GM19239 (cell line): ENCODE measurements at regions not wholly inside any gene's neighbourhood (a gene's known extent, or its start where the extent isn't known, plus 50 kb on each side); places are given as distances from the start of the nearest gene placed in this dataset.

Source experiments
- DNase-seq: peaks from one replicate; pipeline ENCODE4 v3.0.0; 2011; ENCODE audit warnings: low spot score; ENCODE audit not compliant: insufficient read length
- FAIRE-seq: peaks from 2 replicates; lab custom pipeline; 2011; peaks lifted over from hg19 to GRCh38; lab: Jason Lieb, UNC

DNA sequence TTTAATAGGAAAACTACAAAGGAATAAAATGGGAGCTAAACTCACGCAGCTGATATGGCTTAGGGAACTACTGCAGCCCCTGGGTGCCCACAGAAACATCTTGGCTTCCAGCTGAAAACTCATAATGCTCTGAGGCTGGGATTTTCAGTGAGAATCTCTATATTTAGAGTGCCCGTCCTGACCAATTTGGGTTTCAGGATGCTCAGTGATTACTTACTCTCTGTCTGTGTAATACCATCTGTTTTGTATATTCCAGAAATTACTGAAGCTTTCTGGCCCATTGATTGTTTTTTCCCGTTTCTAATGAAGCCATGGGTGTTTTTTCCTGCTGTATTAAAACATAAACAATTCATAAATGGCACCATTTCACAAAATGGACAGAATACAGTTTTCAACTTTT is 50.6 kb upstream of the ZNF385D start:
- DNase-seq = no peak
- no peak for FAIRE-seq

DNA sequence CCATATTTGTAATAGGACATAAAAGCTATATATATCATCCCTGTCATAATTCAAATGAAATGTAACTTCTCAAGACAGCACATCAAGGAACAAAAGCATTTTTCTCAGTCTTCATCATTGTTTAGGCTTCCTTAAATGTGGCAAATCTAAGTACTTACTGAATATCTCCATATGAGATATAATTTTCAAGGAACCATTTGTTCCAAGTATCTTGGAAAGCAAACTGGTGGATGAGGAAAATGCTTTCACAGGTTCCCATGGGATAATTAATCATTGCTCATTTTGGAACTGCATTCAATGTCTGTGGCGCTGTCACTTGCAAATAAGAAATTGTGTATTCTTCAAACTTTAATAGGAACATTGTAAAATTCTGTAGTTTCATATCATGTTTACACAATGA is 52.6 kb upstream of the ZNF385D start:
- FAIRE-seq = no peak
- no peak for DNase-seq

DNA sequence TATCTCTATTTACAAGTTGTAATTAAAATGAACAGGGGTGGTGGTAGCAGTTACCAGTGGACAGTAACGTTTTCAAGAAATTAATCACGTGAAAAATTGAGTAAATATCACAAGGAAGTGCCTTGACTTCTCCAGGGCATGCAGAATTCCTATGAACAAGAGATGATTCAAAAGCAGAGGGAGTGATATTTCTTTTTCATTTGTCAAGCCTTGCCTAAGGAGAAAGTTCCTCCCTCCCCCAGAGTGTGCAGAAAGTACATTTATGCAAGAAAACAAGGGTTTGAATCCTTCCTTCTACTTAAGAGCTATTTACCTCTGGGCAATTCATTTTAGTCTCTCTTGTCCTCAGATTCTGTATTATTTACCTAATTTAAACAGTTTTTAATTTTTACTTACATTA is 53.3 kb upstream of the ZNF385D start:
- FAIRE-seq (no peak), DNase-seq (no peak)

DNA sequence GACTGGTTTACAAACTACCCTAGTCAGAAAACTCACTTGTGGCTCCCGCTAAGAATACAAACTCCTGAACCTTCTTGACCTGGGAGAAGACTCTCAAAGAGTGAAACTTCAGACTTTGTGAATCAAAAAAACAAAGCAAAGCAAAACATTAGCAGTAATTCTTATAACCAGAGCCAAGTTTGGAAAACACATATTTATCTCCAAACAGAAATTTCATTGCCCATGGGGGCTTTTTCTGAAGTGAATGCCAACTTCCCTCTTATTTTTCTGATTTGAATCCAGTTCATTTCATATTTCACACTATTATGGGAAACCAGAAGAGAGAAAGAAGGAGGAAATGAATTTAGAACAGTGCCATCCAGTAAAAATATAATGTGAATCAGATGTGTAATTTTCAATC is 55.7 kb upstream of the ZNF385D start:
- DNase-seq (no peak), FAIRE-seq (no peak)

DNA sequence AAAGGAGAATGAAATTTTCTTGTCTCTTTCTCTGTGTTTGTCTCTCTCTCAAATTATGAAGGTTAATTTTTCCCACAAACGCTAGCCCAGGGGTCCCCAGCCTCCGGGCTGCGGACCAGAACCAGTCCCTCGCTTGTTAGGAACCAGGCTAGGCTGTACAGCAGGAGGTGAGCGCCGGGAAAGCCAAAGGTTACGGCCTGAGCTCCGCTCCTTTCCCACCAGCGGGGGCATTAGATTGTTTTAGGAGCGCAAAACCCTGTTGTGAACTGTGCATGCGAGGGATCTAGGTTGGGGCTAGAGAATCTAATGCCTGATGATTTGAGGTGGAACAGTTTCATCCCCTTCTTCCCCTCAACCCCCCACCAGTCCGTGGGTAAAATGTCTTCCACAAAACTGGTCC is 74.7 kb upstream of the ZNF385D start:
- no peak for DNase-seq
- FAIRE-seq = no peak

DNA sequence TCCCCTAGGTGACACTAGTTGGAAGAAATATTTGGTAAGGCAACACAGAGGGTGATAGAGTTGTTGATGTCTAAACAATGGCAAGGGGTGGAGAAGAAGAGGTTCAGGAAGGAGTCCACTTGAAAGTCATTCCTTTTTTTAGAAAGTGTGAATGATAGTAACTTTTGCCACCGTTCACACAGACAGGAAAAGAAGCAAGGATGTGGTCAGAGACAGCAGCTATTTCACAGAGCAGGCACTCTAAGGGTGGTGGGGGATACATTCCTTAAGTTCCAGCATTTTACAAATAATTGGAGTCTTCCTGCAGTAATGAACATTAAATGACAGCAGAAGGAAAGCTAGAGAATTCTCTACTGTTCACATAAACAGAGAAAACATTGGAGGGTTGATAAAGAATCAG is 75.4 kb upstream of the ZNF385D start:
- no peak for DNase-seq
- no peak for FAIRE-seq

DNA sequence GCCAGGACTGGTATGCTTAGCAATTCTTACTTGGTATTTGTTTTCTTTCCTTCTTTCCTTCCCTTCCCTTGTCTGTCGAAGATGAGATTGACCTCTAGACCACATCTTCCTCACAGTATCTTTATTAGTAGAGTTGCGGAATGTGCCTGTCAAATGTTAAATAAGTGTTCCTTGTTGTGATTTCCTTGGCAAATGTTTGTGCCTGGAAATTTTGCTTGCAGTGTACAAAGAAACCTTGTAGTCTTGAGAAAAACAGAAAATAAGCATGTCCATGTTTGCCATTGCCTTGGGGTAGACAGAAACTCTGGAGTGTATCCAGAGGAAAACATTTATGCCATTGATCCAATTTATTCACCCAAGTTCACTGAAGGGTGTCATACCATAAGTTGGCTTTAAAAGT is 79.5 kb upstream of the ZNF385D start:
- DNase-seq (no peak), FAIRE-seq (no peak)

DNA sequence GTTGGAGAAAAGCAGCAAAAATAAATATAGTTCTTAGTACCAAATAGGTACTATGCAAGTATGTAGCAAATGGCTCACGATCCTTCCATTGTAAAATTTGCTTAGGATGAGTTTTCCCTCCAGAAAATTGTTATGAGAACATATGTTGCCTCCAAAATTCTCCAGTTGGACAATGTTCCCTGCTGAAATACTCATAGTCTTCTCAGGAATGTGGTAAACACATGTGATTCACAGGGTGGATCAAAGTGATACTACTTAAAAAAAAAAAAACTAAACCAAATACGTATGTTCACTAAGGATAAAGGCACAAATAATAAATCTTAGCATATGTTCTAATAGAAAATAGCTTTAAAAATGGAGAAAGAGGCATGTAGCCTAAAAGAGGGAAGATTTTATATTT is 84.3 kb upstream of the ZNF385D start:
- DNase-seq (no peak), FAIRE-seq (no peak)

DNA sequence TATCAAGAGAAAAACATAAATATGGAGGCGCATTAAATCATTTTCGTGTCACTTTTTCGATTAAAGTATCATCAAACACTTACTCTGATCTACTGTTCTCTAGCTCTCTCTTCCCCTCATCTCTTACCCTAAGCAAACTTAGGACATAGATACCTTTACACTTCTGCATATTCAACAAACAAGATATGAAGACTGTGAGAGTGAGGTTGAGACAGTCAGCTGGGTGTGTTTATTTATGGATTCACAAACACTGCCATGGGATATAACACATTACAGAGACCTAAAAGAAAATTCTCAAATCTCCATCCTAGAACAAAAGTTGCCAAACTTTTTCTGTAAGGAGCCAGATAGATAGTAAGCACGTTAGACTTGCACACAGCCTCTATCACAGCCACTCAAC is 85.2 kb upstream of the ZNF385D start:
- DNase-seq (no peak), FAIRE-seq (no peak)

DNA sequence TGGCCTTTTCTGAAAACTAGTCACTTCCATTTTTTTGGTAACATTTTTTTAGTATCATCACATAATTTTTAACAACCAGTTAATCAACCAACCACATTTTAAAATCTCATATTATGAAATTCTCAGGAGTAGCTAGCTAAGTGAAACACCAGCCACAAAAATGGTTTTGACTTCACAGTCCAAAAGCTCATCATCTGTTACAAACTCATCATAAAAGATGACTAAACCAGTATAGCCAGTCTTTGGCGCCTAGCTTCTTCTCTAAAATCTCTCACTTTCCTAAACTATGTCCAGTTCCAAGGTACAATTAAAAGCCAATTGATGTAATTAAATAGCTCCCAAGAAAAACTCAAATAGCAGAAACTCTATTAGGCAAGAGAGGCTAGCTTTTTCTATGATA is 88.2 kb upstream of the ZNF385D start:
- DNase-seq (no peak), FAIRE-seq (no peak)

DNA sequence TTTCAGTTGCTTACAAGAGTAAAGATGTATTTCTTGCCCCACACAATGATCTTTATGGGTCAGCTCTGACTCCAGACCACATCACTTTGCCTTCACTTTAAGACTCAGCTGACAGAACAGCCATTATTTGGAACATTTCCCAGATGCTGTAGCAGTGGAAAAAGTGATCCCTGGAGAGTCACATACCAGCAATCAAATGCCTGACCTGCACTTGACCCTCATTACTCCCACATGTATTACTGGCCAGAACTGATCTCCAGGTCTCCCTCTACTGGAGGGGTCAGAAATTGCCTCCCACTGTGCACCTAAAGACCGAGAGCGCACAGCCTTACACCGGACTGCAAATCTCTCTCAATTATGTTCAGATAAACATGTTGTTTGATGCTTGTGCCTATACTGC is 88.6 kb upstream of the ZNF385D start:
- FAIRE-seq (no peak), DNase-seq (no peak)

DNA sequence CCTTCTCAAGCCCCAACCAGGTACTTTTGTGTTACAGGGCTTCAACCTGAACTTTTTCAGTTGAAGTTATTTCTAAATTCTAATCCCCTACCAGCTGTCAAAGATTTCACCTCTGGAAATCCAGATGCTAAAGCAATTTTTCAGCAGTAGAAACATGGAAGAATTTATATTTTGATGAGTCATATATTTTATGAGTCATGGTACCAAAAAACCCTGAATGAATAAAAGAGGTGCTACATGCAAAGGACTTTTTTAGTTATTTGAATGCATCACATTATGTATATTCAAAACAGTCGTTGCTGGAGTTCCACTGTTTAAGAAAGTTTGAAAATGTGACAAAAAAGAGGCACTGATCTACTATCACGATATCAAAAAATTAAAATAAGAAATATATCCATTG is 96.0 kb upstream of the ZNF385D start:
- no peak for DNase-seq
- FAIRE-seq = no peak

DNA sequence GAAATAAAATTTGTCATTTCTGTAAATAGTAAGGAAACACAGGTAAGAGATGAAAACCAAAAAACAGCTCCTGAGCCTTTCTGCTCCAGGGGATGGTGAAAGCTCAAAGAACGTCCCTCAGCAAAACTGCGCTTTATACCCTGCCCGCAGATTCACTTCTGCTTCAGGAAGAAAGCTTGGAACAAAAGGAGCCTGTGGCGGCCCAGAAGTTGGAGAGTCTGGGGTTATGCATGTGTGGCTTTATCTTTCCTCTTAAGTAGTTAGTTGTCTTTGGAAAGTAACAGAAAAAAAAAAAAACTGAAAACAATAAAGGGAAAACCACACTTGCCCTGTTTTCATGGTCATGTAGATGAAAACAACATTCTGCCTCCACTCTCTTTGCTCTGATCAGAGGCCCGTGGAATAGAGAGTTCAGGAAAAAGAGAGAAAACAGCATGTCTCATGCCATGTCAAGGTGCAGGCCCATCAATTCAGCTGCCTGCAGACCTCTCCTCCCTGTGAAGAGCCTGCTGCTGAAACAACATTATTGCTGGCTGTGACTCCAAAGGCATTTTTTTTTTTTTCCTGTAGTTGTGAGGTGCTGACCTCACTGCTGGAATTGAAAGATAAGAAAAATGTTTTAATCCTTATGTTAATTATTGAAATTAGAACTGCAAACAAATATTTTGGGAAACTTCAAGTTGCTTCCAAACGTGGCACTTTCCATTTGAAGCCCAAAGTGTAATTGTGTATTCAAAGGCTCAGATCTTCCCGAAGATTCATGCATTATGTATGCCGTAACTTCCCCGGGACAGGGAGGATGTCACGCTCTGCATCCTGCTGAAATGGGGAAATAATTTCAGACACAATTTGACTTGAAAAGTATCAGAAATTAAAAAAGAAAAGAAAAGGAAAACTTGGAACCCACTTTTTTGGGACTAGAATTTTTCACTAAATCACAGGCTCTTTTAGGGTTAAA is 108.4 kb upstream of the ZNF385D start:
- FAIRE-seq = no peak
- DNase-seq = no peak

DNA sequence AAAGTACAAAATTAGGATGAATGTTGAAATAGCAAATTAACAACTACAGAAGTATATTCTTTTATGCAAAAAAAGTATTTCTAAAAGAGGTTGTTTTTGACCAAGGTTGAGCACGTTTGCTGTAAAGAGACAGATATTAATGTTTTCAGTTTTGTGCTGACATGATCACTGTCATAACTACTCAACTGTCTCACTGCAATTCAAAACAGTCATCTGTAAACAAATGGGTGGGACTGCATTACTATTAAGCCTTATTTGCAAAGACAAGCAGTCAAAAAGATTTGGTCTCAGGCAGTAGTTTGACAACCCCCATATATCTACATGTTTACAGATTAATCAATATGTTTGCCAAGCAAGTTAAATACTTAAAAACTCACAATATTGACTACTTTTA is 109.1 kb upstream of the ZNF385D start:
- FAIRE-seq (no peak), DNase-seq (no peak)

DNA sequence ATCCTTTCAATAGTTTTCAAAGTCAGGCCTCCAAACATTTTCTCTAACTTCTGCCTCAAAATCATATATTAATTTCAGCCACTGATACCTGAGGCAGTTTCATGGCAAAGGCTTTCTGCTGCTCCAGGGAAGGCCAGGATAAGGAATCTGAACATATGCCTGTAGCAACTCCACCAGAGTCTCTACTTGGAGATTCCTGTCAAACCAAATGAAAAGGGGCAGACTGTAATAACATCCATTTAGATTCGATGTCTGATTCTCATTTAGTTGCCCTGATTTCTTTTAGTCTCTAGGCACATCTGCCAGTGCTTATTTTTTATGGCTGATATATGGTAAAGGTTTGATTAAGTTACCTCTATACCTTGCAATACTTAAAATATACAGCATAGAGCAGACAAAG is 109.6 kb upstream of the ZNF385D start:
- DNase-seq (no peak), FAIRE-seq (no peak)

DNA sequence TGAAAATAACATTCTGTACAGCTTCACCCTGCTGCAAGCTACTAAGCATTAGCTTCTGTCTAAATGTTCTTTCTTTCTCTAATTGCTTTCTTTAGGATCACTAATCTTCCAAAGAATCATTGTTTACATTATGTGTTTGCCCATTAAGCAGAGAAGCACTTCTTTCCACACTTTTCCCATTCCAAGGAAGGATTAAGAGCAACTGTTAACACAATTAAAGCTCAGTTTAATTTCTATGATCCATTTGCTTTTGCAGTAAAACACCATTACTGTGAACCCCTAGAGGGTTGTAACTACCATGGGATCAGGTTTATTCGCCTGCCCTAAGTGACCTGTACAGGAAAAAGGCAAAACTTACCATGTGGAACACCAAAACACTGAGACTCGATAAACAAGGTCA is 125.8 kb upstream of the ZNF385D start:
- FAIRE-seq = no peak

DNA sequence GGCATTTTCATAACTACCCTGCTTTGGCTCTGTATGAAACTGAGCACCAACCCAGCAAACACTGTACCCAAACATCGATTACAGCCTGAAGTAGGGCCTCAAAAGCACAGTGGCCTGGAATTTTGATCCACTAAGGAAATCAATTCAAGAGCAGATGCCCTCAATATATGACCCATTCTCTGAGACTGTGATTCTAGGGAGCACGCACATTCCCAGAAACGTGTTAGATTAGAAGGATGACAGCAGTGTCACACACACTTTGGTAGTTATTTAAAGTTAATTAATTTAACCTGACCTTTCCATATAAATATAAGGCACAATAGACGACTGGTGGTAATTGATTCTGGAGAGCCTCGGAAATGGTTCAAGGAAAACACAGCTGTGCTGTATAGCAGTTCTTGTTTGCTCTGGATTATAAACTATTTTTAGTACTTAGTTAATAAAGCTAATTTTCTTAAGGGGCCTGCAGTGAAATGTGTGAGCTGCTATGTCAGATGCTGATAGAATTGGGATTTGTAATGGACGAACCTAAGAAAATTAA is 126.3 kb upstream of the ZNF385D start:
- no peak for DNase-seq
- FAIRE-seq = no peak

More for the DNA sequence above, 125.8 kb upstream of the ZNF385D start:
- no peak for DNase-seq

DNA sequence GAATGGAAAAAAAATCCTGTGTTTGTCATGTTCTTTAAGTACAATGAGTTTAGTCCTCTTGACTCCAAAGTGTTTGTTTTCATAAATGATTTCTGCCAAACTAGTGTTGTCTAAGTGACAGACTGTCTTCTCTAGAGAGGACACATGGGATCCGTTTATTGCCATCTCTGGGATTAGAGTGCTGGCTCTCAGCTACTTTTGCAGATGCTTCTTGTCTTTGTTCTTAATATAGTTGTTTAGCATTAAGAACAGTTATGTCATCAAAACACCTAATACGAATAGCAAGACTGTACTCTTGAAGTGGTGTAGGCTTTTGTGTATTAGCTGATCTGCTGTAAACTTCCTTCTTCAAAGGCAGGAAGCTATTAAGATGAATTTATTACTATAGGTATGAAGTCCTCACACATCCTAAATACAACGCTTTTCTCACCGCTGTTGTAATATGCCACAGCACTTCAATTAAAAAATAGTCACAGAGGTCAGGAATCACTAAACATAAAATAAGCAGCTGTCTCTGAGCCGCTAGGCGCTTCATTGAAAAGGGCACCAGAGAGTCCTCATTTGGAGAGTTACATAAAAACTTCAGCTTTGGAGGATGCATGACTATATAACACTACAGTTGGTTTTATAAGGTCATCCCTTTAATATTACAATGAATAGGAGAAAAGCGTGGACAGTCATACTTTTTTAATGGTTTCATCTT is 128.3 kb upstream of the ZNF385D start:
- no peak for DNase-seq

DNA sequence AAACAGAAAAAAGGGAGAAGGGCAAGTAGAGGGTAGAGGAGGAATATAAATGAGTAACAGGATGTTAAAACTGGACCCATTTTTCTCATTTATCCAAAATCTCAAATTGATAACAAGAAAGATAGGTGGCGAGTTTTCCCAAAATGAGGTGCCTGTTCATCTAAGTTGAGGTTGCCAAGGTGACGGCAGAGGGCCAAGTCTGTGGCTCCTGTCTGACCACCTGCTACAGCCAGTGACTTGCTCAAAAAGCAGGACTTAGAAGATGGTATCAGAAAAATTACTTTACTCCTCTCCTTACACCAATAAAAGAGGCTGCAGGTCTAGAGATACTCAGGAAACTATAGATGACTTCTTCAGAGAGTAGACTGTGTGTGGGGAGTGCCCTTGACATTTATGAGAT is 137.6 kb upstream of the ZNF385D start:
- FAIRE-seq = no peak

More for the DNA sequence above, 128.3 kb upstream of the ZNF385D start:
- no peak for FAIRE-seq

DNA sequence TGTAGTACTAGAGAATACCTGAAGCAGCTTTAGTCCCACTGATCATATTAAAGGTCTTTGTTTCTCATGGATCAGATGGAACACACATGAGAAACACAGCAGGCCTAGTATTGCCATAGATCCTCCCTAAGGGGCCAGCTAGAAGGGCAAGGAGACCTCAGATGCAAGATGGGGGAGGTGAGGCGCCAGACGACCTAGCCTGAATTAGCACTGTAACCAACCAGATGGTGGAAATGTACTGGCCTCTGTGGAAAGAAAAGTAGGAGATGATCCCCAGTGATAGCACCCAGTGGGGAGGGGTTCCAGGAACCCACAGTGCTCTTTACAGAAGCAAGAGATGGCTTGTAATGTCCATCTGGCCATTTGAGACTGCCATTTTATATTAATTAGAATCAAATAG is 138.2 kb upstream of the ZNF385D start:
- no peak for FAIRE-seq

More for the DNA sequence above, 137.6 kb upstream of the ZNF385D start:
- DNase-seq = no peak

DNA sequence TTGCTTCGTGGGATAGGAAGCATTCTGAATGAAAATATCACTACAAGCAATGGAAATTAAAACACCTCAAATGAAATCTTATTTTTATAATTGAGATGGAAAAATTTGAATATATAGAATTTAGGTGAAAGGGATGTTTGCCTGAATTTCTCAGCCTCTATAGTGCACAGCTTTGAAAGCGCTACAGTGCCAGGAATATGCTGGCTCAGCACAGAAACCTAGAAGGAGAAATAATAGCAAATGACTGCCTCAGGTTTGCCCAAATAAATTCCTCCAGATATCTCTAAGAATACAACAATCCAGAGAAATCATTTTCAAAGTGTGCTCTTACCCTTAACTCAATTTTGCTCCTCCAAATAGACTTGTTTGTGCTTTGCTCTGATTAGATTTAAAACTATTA is 141.1 kb upstream of the ZNF385D start:
- no peak for DNase-seq
- FAIRE-seq = no peak

More for the DNA sequence above, 138.2 kb upstream of the ZNF385D start:
- no peak for DNase-seq
